ENCODE measurements at regions not wholly inside any gene's neighbourhood (a gene's known extent, or its start where the extent isn't known, plus 50 kb on each side); places are given as distances from the start of the nearest gene placed in this dataset.

GRCh38 chr15:69881302-69881670 lies 216.4 kb downstream of the TLE3 start:
- TF ChIP-seq CTCF (IDR thresholded peaks at IDR 0.05; ENCODE audit: low read depth, low read length) = no peak
- ChIA-PET POLR2A (no interaction called here), CTCF (no interaction called here)
- no peaks in the 10 kb centered on the region for H3K9me3 ChIP-seq (ENCODE audit: control insufficient read depth, insufficient read depth, low read length)
- peaks cover 34% of the 10 kb centered on the region for H3K27me3 ChIP-seq (ENCODE audit: control insufficient read depth, insufficient read depth, low read length)
- no peak for DNase-seq (ENCODE audit: low read depth, low spot score)
- no peak overlapping the region for H3K4me3 ChIP-seq (ENCODE audit: low read depth, low read length)
- no peak overlapping the region for H3K27ac ChIP-seq (ENCODE audit: low read depth, low read length)

DNA sequence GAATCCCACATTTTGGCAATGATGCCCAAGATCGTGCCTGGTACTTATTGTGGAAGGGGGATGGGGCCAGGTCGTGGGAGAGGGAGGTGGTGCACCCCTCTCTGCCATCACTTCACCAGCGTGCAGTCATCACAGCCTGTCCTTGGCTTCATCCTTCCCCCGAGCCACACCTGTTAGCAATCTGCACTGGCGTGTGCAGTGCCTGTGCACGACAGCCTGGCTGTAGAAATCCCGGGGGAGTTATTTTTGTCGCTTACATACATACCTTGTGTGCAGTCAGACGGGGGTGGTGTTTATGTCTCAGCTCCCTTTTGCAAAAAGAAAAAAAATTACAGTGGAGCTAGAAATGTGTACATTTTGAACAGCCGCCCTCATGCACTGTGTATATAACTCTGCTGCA lies 216.0 kb downstream of the TLE3 start:
- POLR2A ChIA-PET = no interaction called here
- no peak for TF ChIP-seq CTCF (IDR thresholded peaks at IDR 0.05; ENCODE audit: low read depth, low read length)
- H3K27me3 ChIP-seq (ENCODE audit: control insufficient read depth, insufficient read depth, low read length) = peaks cover 33% of the 10 kb centered on the region
- no peaks in the 10 kb centered on the region for H3K9me3 ChIP-seq (ENCODE audit: control insufficient read depth, insufficient read depth, low read length)
- no peak overlapping the region for H3K27ac ChIP-seq (ENCODE audit: low read depth, low read length)
- CTCF ChIA-PET = no interaction called here
- no peak overlapping the region for H3K4me3 ChIP-seq (ENCODE audit: low read depth, low read length)
- DNase-seq (ENCODE audit: low read depth, low spot score) = no peak

DNA sequence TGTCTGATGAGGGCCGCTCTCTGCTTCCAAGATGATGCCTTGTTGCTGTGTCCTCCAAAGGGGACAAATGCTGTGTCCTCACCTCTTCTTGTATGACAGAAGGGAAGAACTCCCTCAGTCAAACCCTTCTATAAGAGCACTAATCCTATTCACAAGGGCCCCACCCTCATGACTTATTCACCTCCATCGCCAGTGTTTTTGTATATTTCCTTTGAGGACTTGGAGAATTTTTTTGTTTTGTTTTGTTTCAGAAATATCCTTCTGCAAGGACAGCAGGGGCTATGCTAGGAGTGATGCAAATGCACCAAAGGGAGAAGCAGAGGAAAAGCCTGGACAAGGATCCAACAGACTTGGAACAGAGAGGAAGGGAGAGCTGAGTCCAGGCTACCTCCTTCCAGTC lies 214.4 kb downstream of the TLE3 start:
- TF ChIP-seq CTCF (IDR thresholded peaks at IDR 0.05; ENCODE audit: low read depth, low read length) = no peak
- peaks cover 43% of the 10 kb centered on the region for H3K27me3 ChIP-seq (ENCODE audit: control insufficient read depth, insufficient read depth, low read length)
- H3K9me3 ChIP-seq (ENCODE audit: control insufficient read depth, insufficient read depth, low read length) = no peaks in the 10 kb centered on the region
- no peak for DNase-seq (ENCODE audit: low read depth, low spot score)
- POLR2A ChIA-PET = no interaction called here
- CTCF ChIA-PET = no interaction called here
- no peak overlapping the region for H3K27ac ChIP-seq (ENCODE audit: low read depth, low read length)
- H3K4me3 ChIP-seq (ENCODE audit: low read depth, low read length) = no peak overlapping the region

- no peaks in the 10 kb centered on the region for H3K9me3 ChIP-seq (ENCODE audit: control insufficient read depth, insufficient read depth, low read length)
- H3K4me3 ChIP-seq (ENCODE audit: low read depth, low read length) = no peak overlapping the region
- CTCF ChIA-PET = no interaction called here
- DNase-seq (ENCODE audit: low read depth, low spot score) = no peak
- H3K27ac ChIP-seq (ENCODE audit: low read depth, low read length) = no peak overlapping the region
- POLR2A ChIA-PET = no interaction called here
- H3K27me3 ChIP-seq (ENCODE audit: control insufficient read depth, insufficient read depth, low read length) = peaks cover 51% of the 10 kb centered on the region
- TF ChIP-seq CTCF (IDR thresholded peaks at IDR 0.05; ENCODE audit: low read depth, low read length) = no peak
These were observed 212.4 kb downstream of the TLE3 start for GRCh38 chr15:69885173-69885955.

GRCh38 chr15:69887009-69887408 lies 210.7 kb downstream of the TLE3 start:
- Histone ChIP-seq H3K4me3 (ENCODE audit: low read depth, low read length) (no peak overlapping the region), H3K27me3 (ENCODE audit: control insufficient read depth, insufficient read depth, low read length) (peaks cover 55% of the 10 kb centered on the region), H3K9me3 (ENCODE audit: control insufficient read depth, insufficient read depth, low read length) (no peaks in the 10 kb centered on the region), H3K27ac (ENCODE audit: low read depth, low read length) (no peak overlapping the region)
- ChIA-PET POLR2A (no interaction called here), CTCF (no interaction called here)
- no peak for DNase-seq (ENCODE audit: low read depth, low spot score)
- no peak for TF ChIP-seq CTCF (IDR thresholded peaks at IDR 0.05; ENCODE audit: low read depth, low read length)

All from AG04450 (cell line).